Esophagus muscularis mucosa (tissue), 3 donors: ENCODE measurements at regions not wholly inside any gene's neighbourhood (a gene's known extent, or its start where the extent isn't known, plus 50 kb on each side); places are given as distances from the start of the nearest gene placed in this dataset.

Source experiments
- CTCF ChIP-seq, 3 experiments: fragments of 200-600 bp in 2 of 3; fragments of 450-650 bp in 1 of 3; sonication (generic) in 2 of 3; IDR thresholded peaks; one replicate each; pipeline ENCODE4 v1.5.1; 2017 to 2019; ENCODE audit warnings: antibody characterized with exemption in 3 of 3, mild to moderate bottlenecking in 2 of 3, moderate library complexity in 1 of 3
- POLR2A ChIP-seq: fragments of 450-650 bp; IDR thresholded peaks from one replicate; pipeline ENCODE4 v1.6.1; 2017; ENCODE audit warnings: antibody characterized with exemption, moderate library complexity, mild to moderate bottlenecking, low read depth

GRCh38 chr19:28396287-28396831, 816.6 kb downstream of the UQCRFS1 start:
- TF ChIP-seq CTCF (IDR thresholded peaks at IDR 0.05): no peak
- no peak for TF ChIP-seq POLR2A
